Fibroblast of lung (primary cell): ENCODE measurements at regions not wholly inside any gene's neighbourhood (a gene's known extent, or its start where the extent isn't known, plus 50 kb on each side); places are given as distances from the start of the nearest gene placed in this dataset.

Experiments used
- EZH2 ChIP-seq: IDR thresholded peaks from 2 replicates; pipeline ENCODE4 v1.5.1; 2012; ENCODE audit warnings: low read length, control low read depth, mild to moderate bottlenecking; ENCODE audit errors: missing control alignments
- TF ChIP-seq, protein P1 (sequence below), 2 donors: IDR thresholded peaks in 1 of 2; conservative IDR thresholded peaks in 1 of 2; 1 replicate in 1 of 2; 2 replicates in 1 of 2; pipeline ENCODE4 v1.5.1; 2011 to 2012; ENCODE audit warnings: low read length in 2 of 2, control low read depth in 1 of 2, inconsistent platforms in 1 of 2, low read depth in 1 of 2, mild to moderate bottlenecking in 1 of 2

DNA sequence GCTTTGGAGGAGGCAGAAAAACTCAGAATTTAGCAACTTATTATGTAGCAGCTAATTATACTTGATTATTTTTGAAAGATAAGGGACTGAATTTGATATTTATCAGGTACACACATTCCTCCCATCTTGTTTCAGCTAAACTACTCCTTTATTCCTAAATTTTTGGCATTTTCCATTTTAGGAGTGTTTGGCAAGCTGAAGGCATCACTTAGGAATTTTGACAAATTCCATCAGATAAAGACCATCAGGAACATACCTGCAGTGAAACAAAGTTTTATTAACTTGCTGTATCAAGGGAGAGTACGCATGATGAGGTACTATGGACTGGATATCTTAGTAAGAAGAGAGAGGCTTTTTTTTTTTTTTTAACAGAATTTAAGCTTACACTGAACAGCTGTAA lies 1092.2 kb downstream of the PLA2G4A start:
- TF ChIP-seq, protein P1, sequence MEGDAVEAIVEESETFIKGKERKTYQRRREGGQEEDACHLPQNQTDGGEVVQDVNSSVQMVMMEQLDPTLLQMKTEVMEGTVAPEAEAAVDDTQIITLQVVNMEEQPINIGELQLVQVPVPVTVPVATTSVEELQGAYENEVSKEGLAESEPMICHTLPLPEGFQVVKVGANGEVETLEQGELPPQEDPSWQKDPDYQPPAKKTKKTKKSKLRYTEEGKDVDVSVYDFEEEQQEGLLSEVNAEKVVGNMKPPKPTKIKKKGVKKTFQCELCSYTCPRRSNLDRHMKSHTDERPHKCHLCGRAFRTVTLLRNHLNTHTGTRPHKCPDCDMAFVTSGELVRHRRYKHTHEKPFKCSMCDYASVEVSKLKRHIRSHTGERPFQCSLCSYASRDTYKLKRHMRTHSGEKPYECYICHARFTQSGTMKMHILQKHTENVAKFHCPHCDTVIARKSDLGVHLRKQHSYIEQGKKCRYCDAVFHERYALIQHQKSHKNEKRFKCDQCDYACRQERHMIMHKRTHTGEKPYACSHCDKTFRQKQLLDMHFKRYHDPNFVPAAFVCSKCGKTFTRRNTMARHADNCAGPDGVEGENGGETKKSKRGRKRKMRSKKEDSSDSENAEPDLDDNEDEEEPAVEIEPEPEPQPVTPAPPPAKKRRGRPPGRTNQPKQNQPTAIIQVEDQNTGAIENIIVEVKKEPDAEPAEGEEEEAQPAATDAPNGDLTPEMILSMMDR (conservative IDR thresholded peaks at IDR 0.05 in 1 of 2, IDR thresholded peaks at IDR 0.05 in 1 of 2; ENCODE audit: low read depth in 1 of 2, low read length in 2 of 2), result no peak
- no peak for TF ChIP-seq EZH2
